ENCODE measurements at regions not wholly inside any gene's neighbourhood (a gene's known extent, or its start where the extent isn't known, plus 50 kb on each side); places are given as distances from the start of the nearest gene placed in this dataset.

DNA sequence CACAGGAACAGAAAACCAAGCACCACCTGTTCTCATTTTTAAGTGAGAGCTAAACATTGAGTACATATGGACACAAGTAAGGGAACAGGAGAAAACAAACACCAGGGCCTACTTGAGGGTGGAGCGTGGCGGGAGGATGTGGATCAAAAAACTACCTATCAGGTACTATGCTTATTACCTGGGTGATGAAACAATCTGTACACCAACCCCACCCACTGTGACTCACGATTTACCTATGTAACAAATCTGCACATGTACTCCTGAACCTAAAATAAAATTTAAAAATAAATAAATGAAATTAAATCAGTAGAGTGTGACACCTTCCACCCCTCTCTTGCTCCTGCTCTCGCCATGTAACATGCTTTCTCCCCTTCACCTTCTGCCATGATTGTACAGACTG, 615.5 kb downstream of the RPL10L start:
- H3K9ac ChIP-seq (ENCODE audit: insufficient read depth, low read length, poor library complexity, severe bottlenecking), result no peak overlapping the region
- Mint-ChIP-seq H3K9me3 (peaks cover 0 to 3% (median 0%) of the 10 kb centered on the region in 7 donors), H3K4me3 (no peak overlapping the region), H3K4me1 (no peaks in the 10 kb centered on the region), H3K27me3 (ENCODE audit: low read depth in 3 of 3) (no peaks in the 10 kb centered on the region), H3K27ac (no peak overlapping the region), H3K36me3 (no peaks in the 10 kb centered on the region)
- intact Hi-C loops (cut with micrococcal nuclease), result no loop called here
- H4K20me1 ChIP-seq (ENCODE audit: insufficient read depth, low read length), result no peaks in the 10 kb centered on the region
- H3K36me3 ChIP-seq (replicated peaks in 1 of 2; ENCODE audit: control insufficient read depth in 1 of 2, insufficient read depth in 2 of 2, low read length in 2 of 2), result no peaks in the 10 kb centered on the region
- no peaks in the 10 kb centered on the region for H3K9me3 ChIP-seq (replicated peaks in 1 of 2; ENCODE audit: control insufficient read depth in 1 of 2, insufficient read depth in 1 of 2, low read length in 2 of 2)
- H3K79me2 ChIP-seq (ENCODE audit: insufficient read depth, low read length), result no peaks in the 10 kb centered on the region
- no peak overlapping the region for H2AFZ ChIP-seq (ENCODE audit: insufficient read depth, low read depth, low read length, poor library complexity, severe bottlenecking)
- no peak for DNase-seq
- H3K4me1 ChIP-seq (ENCODE audit: control insufficient read depth in 1 of 2, insufficient read depth in 2 of 2, low read length in 2 of 2), result no peaks in the 10 kb centered on the region
- no peak overlapping the region for H3K4me2 ChIP-seq (replicated peaks; ENCODE audit: extremely low read depth, low read length, poor library complexity, severe bottlenecking)
- WGBS (ENCODE audit: insufficient coverage), result 100% methylated on average over 2 of the region's 4 CpGs
- H3K27me3 ChIP-seq (ENCODE audit: control insufficient read depth in 2 of 2, insufficient read depth in 2 of 2, low read length in 2 of 2), result no peaks in the 10 kb centered on the region
- H3K4me3 ChIP-seq (replicated peaks in 1 of 3; ENCODE audit: low read depth in 2 of 3, low read length in 3 of 3), result no peak overlapping the region
- no peak overlapping the region for H3K27ac ChIP-seq (ENCODE audit: low read depth in 1 of 2, low read length in 2 of 2)
- TF ChIP-seq, protein P1, sequence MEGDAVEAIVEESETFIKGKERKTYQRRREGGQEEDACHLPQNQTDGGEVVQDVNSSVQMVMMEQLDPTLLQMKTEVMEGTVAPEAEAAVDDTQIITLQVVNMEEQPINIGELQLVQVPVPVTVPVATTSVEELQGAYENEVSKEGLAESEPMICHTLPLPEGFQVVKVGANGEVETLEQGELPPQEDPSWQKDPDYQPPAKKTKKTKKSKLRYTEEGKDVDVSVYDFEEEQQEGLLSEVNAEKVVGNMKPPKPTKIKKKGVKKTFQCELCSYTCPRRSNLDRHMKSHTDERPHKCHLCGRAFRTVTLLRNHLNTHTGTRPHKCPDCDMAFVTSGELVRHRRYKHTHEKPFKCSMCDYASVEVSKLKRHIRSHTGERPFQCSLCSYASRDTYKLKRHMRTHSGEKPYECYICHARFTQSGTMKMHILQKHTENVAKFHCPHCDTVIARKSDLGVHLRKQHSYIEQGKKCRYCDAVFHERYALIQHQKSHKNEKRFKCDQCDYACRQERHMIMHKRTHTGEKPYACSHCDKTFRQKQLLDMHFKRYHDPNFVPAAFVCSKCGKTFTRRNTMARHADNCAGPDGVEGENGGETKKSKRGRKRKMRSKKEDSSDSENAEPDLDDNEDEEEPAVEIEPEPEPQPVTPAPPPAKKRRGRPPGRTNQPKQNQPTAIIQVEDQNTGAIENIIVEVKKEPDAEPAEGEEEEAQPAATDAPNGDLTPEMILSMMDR (IDR thresholded peaks at IDR 0.05), result no peak

DNA sequence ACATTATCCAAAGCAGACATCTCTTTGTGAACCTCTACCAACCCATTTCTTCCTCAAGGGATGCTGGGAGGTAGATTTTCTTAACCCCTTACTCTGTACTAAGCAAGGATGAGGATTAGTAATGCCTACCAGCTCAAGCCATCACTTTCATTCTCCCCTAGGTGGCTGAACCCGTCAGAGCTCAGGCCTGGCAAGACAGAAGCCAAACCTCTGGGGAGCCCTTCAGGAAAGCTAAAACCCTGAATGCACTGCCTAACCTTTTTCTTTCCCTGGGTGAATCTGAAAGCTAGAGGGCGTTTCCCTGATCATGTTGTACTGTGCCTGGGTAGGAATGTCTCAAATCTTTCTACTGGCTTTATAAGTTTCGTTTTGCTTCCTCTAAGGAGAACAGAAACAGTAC, 617.3 kb downstream of the RPL10L start:
- Histone ChIP-seq H4K20me1 (ENCODE audit: insufficient read depth, low read length) (no peaks in the 10 kb centered on the region), H3K27me3 (ENCODE audit: control insufficient read depth in 2 of 2, insufficient read depth in 2 of 2, low read length in 2 of 2) (no peaks in the 10 kb centered on the region), H3K4me1 (ENCODE audit: control insufficient read depth in 1 of 2, insufficient read depth in 2 of 2, low read length in 2 of 2) (no peaks in the 10 kb centered on the region), H3K4me2 (replicated peaks; ENCODE audit: extremely low read depth, low read length, poor library complexity, severe bottlenecking) (no peak overlapping the region), H3K79me2 (ENCODE audit: insufficient read depth, low read length) (no peaks in the 10 kb centered on the region), H2AFZ (ENCODE audit: insufficient read depth, low read depth, low read length, poor library complexity, severe bottlenecking) (no peak overlapping the region), H3K9me3 (replicated peaks in 1 of 2; ENCODE audit: control insufficient read depth in 1 of 2, insufficient read depth in 1 of 2, low read length in 2 of 2) (no peaks in the 10 kb centered on the region), H3K4me3 (replicated peaks in 1 of 3; ENCODE audit: low read depth in 2 of 3, low read length in 3 of 3) (no peak overlapping the region), H3K36me3 (replicated peaks in 1 of 2; ENCODE audit: control insufficient read depth in 1 of 2, insufficient read depth in 2 of 2, low read length in 2 of 2) (no peaks in the 10 kb centered on the region), H3K9ac (ENCODE audit: insufficient read depth, low read length, poor library complexity, severe bottlenecking) (no peak overlapping the region), H3K27ac (ENCODE audit: low read depth in 1 of 2, low read length in 2 of 2) (no peak overlapping the region)
- WGBS (ENCODE audit: insufficient coverage), result no CpG with 5 or more reads among the region's 3 CpGs
- H3K9me3 Mint-ChIP-seq, result no peaks in the 10 kb centered on the region
- intact Hi-C loops (cut with micrococcal nuclease), result no loop called here
- no peak overlapping the region for H3K27ac Mint-ChIP-seq
- no peak for DNase-seq
- H3K27me3 Mint-ChIP-seq (ENCODE audit: low read depth in 3 of 3), result no peaks in the 10 kb centered on the region
- no peaks in the 10 kb centered on the region for H3K36me3 Mint-ChIP-seq
- no peaks in the 10 kb centered on the region for H3K4me1 Mint-ChIP-seq
- H3K4me3 Mint-ChIP-seq, result no peak overlapping the region
- TF ChIP-seq, protein P1 (IDR thresholded peaks at IDR 0.05), result no peak

All from CD14-positive monocyte (primary cell).